ENCODE measurements at regions not wholly inside any gene's neighbourhood (a gene's known extent, or its start where the extent isn't known, plus 50 kb on each side); places are given as distances from the start of the nearest gene placed in this dataset.
A peak's percentile ranks its signal among the peaks of the same experiment; 100 is the strongest.
"Not testable (repeated sequence)": the region's sequence is repeated elsewhere in the genome, so short reads cannot be mapped to it uniquely, and the experiment has no call there.

DNA sequence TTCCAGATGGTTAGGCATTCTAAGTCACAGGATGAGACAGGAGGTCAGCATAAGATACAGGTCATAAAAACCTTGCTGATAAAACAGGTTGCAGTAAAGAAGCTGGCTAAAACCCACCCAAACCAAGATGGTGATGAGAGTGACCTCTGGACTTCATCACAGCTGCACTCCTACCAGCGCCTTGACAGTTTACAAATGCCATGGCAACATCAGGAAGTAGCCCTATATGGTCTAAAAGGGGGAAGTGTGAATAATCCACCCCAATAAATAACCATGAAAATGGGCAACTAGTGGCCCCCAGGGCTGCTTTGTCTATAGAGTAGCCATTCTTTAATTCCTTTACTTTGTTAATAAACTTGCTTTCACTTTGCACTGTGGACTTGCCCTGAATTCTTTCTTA lies 1448.4 kb downstream of the KCNT2 start:
- DNase-seq: not testable (repeated sequence)

DNA sequence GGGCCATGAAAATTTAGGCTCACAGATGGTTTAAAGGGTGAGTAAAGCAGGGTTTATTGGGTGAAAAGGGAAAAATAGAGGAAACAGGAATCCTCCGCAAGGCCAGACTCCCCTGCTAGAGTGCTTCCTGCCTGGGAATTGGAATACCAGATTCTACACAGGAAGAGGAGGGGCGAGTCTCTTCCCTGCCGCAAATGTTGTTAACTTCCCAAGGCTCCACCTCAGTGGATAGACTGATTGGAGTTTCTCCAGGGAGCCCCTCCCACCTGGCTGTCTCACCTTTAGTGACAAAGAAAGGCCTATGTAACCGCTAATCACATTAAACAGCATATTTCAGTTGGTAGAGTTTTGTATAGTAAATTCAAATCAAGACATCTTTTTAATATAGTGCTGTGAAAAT lies 1450.1 kb downstream of the KCNT2 start:
- no peak for DNase-seq

GRCh38 chr1:195153107-195153506 lies 1455.1 kb downstream of the KCNT2 start:
- DNase-seq: no peak

DNA sequence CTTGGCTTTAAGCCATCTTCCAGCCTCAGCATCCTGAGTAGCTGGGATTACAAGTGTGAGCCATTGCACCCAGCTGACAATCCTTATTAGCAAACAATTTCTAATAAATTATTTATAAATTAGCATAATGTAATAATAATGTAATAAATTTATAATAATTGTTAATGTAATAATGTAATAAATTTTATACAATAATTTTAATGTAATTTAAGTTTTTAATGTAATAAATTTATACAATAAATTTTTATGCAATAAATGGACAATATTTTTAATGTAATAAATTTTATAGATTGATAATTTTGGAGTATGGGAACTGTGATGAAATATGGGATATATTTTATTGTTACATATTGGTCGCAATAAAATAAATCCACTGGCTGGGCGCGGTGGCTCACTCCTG lies 1457.5 kb downstream of the KCNT2 start:
- DNase-seq: no peak

GRCh38 chr1:195141294-195141693 lies 1466.9 kb downstream of the KCNT2 start:
- DNase-seq: no peak

DNA sequence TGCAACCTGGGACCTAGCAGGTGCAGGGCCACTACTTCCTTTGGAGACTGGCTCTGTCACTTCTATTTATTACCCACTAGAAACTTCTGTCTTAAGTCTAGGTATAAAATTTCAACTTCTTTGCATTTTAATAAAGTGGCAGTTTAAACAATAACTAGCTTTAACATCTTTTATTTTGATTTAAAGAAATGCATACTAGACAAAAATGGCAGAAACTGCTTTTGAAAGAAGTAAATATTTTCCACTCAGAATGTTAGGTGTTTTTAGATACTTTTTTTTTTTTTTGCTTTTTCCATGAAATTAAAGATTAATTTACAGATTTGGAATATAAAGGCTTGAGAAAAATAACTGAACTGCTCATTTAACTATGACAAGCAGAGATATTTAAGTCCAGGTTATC lies 1477.6 kb downstream of the KCNT2 start:
- no peak for DNase-seq

DNA sequence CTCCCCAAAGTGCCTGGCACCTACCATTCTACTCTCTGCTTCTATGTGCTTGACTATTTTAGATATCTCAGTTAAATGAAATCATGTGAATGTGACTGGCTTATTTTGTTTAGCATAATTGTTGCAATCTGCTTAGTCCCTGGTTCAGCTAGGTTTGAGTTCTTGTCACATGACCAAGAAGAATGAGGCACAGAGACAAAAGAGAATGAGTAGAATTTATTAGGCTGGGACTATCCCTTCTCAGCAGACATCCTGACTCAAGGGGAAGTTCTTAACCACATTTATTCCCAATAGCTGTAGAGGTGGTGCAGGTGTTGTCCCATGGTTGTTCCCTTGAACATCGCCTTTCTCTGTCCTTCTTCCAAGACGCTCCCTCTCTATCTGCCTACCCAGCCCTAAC lies 1485.7 kb downstream of the KCNT2 start:
- DNase-seq: no peak

- DNase-seq: no peak
Observed at GRCh38 chr1:195113471-195113870, 1494.8 kb downstream of the KCNT2 start.

DNA sequence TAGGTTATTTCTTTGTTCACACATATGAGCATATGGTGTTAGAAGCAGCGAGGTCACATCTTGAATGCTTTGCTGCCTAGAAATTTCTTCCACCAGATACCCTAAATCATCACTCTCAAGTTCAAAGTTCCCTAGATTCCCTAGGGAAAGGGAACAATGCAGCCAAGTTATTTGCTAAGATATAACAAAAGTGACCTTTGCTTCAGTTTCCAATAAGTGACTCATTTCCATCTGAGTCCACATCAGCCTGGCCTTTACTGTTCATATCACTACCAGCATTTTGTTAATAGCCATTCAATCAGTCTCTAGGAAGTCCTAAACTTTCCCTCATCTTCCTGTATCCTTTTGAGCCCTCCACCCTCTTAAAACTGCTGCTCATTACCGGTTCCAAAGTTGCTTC lies 1502.5 kb downstream of the KCNT2 start:
- DNase-seq: no peak

DNA sequence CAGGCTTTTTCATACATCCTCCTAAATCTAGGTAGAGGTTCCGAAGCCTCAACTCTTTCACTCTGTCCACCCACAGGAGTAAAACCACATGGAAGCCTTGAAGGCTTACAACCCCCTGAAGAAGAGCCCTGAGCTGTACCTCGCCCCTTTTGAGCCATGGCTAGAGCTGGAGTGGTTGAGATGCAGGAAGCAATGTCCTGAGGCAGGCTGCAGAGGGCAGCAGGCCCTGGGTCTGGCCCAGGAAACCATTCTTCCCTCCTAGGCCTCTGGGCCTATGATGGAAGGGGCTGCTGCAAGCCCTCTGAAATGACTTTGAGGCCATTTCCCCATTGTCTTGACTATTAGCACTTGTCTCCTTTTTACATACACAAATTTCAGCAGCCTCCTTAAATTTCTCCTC lies 1503.0 kb downstream of the KCNT2 start:
- no peak for DNase-seq

- DNase-seq: no peak
Observed at GRCh38 chr1:195097316-195097715, 1510.9 kb downstream of the KCNT2 start.

DNA sequence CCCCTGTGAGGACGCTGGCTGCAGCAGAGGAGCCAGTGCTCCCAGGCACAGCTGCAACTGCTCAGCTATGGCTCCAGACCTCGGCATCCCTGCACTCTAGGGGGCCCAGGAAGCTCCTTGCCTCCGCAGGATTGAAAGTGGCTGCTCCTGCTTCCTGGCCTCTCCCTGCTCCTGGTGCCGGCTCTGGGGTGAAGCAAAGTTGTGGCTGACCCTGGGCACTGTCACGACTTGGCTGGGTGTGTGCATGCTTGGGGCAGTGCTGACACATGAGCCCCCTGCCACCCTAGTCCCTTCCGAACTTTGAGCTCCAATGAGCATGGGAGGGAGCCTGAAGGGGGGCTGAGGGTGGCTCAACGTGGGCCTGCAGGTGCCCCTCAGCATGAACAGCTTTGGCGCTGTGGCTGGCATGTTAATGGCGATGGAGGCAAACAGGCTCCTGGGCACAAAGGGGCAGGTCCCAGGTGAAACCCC lies 1512.2 kb downstream of the KCNT2 start:
- no peak for DNase-seq

GRCh38 chr1:195085196-195085595 lies 1523.0 kb downstream of the KCNT2 start:
- DNase-seq: no peak

GRCh38 chr1:195082183-195082582 lies 1526.1 kb downstream of the KCNT2 start:
- DNase-seq: peak; percentile 61

DNA sequence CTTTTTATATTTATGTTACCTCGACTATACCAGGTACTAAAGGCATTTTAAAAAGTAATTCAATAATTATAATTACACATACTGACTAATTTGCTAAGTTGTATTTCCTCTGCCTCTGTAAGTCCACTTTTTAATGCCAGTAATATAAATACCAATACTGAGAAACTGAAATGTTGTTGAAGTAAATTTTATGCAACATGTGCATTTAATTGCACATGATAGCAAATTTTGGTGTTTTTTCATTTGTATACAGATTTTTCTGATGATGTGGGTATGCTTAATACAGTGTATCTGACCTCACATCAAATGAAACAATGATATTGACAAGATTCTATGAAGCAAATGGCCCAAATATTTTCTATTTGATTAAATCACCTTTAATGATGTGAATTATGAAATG lies 1531.6 kb downstream of the KCNT2 start:
- no peak for DNase-seq

DNA sequence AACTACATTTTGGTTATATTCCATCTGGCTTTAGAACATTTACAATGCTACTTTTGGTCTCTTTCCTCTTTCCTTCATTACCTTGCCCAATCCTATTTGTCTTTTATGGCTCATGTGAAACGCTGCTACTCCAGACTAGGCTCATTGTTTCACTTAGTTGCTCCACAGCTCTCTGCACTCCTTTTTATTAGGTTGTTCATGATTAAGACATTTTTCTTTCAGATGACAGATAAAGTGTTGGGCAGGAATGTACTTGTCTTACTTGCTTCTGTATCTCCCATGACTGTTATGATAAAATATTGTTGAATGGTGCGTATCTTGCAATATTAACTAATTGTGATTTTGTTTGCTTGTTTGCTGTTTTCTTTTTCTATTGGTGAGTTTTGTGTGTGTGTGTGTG lies 1532.3 kb downstream of the KCNT2 start:
- DNase-seq: no peak

DNA sequence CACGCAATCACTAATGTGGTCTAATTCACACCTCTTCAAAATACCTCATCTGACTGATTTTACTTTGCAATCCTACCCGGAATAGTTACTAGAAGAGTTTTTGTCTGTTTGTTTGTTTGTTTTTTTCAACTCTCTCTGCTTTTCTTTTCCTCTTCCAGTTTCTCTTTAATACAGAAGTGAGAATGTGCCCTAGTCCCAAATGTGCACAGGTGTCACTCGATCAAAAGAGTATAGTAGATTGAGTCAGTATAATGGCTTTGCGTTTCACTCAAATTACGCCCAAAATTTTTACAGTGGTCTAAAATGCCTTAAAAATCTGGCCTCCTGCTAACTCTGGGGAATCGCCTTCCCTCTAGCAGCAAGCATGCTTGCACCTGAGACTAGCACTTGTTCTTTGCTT lies 1536.8 kb downstream of the KCNT2 start:
- no peak for DNase-seq

DNA sequence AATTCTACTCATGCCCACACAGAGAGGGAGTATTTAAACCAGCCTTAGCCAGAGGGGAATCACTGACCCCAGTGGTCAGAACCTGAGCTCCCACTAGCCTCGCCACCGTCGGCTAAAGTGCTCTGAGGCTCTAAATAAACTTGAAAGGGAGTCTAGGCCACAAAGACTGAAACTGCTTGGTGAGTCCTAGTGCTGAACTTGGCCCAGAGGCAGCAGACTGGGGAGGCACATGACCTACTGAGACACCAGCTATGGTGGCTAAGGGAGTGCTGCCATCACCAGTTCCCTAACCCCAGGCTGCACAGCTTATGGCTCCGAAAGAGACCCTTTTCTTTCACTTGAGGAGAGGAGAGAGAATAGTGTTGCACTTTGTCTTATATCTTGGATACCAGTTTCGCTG lies 1542.8 kb downstream of the KCNT2 start:
- no peak for DNase-seq

DNA sequence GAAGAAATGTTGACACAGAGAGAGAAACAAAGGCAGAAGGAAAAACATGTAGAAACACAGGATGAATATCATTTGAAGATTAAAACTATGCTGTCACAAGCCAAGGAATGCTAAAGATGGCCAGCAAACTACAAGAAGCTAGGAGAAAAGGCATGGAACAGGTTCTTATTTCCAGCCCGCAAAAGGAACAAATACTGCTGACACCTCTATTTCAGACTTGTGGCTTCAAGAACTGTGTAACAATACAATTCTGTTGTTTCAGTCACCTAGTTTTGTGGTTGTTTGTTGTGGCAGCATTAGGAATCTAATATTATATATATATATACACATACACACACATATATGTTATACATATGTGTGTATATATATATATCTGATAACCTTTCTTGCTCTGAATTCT lies 1543.9 kb downstream of the KCNT2 start:
- no peak for DNase-seq

DNA sequence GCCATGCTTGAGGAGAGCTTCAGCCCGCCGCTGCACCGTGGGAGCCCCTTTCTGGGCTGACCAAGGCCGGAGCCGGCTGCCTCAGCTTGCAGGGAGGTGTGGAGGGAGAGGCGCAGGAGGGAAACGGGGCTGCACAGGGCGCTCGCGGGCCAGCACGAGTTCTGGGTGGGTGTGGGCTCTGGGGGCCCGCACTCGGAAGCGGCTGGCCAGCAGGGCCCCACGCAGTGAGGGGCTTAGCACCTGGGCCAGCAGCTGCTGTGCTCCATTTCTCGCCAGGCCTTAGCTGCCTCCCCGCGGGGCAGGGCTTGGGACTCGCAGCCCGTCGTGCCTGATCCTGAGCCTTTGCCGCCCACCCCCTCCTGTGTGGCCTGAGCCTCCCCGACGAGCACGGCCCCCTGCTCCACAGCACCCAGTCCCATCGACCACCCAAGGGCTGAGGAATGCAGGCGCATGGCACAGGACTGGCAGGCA lies 1554.0 kb downstream of the KCNT2 start:
- no peak for DNase-seq

GRCh38 chr1:195053478-195053877 lies 1554.8 kb downstream of the KCNT2 start:
- DNase-seq: no peak

DNA sequence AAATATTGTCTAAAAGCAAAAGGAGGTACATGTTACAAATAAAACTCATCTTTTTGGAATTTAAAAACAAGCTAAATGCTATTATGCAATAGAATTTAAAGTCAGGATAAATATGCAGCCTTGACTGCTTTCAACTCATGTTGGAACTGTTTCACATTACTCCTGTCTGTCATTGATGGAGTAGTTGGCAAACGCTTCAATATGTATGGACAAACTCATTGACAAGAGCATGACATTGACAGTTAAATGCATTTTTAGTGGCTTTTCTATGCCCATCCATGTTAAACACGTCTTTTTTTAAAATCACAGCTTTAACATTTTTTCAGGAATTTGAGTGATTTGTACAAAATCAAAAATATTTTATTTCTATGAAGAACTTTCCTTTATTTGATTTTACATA lies 1560.5 kb downstream of the KCNT2 start:
- no peak for DNase-seq

DNA sequence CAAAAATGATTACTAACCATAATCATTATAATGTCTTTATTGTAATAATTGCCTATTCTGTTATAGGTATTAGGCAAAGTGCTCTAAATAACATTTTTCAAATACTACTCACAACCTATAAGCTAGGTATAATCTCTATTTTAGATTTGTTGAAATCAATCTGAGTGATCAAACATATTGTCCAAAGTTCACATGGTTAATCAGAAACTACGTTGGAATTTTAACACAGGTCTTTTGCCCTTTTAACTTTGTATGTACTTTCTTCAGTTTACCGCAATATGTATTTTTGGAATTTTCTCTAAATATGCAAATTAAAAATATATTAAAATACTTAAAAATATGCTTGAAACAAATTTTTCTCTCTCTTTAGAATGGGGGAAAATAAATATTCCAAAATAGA lies 1563.2 kb downstream of the KCNT2 start:
- DNase-seq: no peak

- DNase-seq: no peak
Observed at GRCh38 chr1:195030793-195031192, 1577.4 kb downstream of the KCNT2 start.

- no peak for DNase-seq
Observed at GRCh38 chr1:195026792-195027191, 1581.4 kb downstream of the KCNT2 start.

DNA sequence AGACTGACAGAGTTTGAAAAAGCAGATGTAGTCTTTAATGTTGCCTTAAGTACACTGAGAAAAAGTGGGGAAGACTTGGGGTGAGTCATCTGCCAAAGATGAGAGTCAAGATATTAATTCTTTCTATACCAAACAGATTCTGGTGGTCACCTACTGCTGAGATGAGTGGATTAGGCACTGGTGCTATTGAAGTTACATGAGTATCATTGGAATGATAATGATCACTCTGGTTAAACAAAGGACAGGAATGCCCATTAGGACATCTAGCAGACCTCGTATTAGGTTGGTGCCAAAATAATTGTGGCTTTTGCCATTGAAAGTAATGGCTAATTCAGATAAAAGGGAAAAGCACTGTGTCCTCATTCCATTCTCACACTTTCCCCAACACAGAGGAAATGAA lies 1588.9 kb downstream of the KCNT2 start:
- DNase-seq: no peak

Data from NCI-H446 treated with DMSO at 0.1 percent for 48 hours (cell line).